Endothelial cell of umbilical vein (primary cell): ENCODE measurements at regions not wholly inside any gene's neighbourhood (a gene's known extent, or its start where the extent isn't known, plus 50 kb on each side); places are given as distances from the start of the nearest gene placed in this dataset.

Experiments
- BruUV-seq: library from RNA; stranded (reverse); fragments of 400-500 nt; replicated peaks from 2 replicates; lab custom pipeline; 2021; lab: Mats Ljungman, UMichigan
- CTCF ChIA-PET: fragments of 300-600, 350-600 bp; sonication (Branson Sonifier 250); formaldehyde crosslinking; loops from one replicate; lab custom pipeline; 2021; ENCODE audit warnings: antibody characterized with exemption, inconsistent platforms; lab: Charles Lee
- POLR2A ChIA-PET: fragments of 300-600, 350-600 bp; sonication (Branson Sonifier 250); formaldehyde crosslinking; loops from one replicate; lab custom pipeline; 2021; ENCODE audit warnings: antibody characterized with exemption, inconsistent platforms; lab: Charles Lee
- DNase-seq: peaks from one replicate; pipeline ENCODE4 v3.0.0-alpha.2; 2011; ENCODE audit warnings: low read depth, low spot score
- FAIRE-seq: peaks from 2 replicates; lab custom pipeline; 2011; peaks lifted over from hg19 to GRCh38; lab: Jason Lieb, UNC
- H2AFZ ChIP-seq: 2 replicates; pipeline ENCODE4 v1.6.0; 2012; ENCODE audit warnings: low read depth, low read length, control low read depth, inconsistent platforms
- H3K27ac ChIP-seq: 2 replicates; pipeline ENCODE4 v1.5.1; 2011; ENCODE audit warnings: low read depth, mild to moderate bottlenecking, control low read depth, low read length, moderate library complexity; ENCODE audit not compliant: insufficient read depth
- H3K27me3 ChIP-seq, 2 experiments: 2 replicates each; pipeline versions ENCODE4 v1.6.0 to v1.6.1; 2011; ENCODE audit warnings: low read length in 2 of 2, mixed read lengths in 1 of 2; ENCODE audit not compliant: control insufficient read depth in 2 of 2, insufficient read depth in 2 of 2
- H3K36me3 ChIP-seq, 2 experiments: 2 replicates in 1 of 2; 3 replicates in 1 of 2; pipeline ENCODE4 v1.5.1; 2011; ENCODE audit warnings: low read length in 2 of 2, mild to moderate bottlenecking in 1 of 2, moderate library complexity in 1 of 2; ENCODE audit not compliant: control insufficient read depth in 2 of 2, insufficient read depth in 2 of 2; ENCODE audit errors: extremely low read depth in 1 of 2
- H3K4me1 ChIP-seq: 3 replicates; pipeline ENCODE4 v1.5.1; 2011; ENCODE audit warnings: mild to moderate bottlenecking, low read length; ENCODE audit not compliant: control insufficient read depth, insufficient read depth; ENCODE audit errors: extremely low read depth
- H3K4me2 ChIP-seq: 2 replicates; pipeline ENCODE4 v1.6.1; 2011; ENCODE audit warnings: low read length, control low read depth, mixed read lengths; ENCODE audit not compliant: insufficient read depth
- H3K4me3 ChIP-seq, 3 experiments: fragments of 200-600 bp in 1 of 3; sonication (generic), shearing (Covaris generic) in 1 of 3; replicated peaks in 1 of 3; 2 replicates each; pipeline ENCODE4 v1.5.1; 2011 to 2016; ENCODE audit warnings: control low read depth in 3 of 3, low read length in 3 of 3, mild to moderate bottlenecking in 2 of 3, inconsistent platforms in 1 of 3, low read depth in 1 of 3, moderate library complexity in 1 of 3; ENCODE audit not compliant: insufficient read depth in 1 of 3
- H3K79me2 ChIP-seq: 2 replicates; pipeline ENCODE4 v1.6.0; 2012; ENCODE audit warnings: low read length, inconsistent platforms; ENCODE audit not compliant: control insufficient read depth, insufficient read depth
- H3K9ac ChIP-seq: replicated peaks from 2 replicates; pipeline ENCODE3; 2011; ENCODE audit warnings: low read length, control low read depth; ENCODE audit not compliant: insufficient read depth; ENCODE audit errors: extremely low read depth
- H3K9me1 ChIP-seq: replicated peaks from 3 replicates; pipeline ENCODE4 v1.6.0; 2011; ENCODE audit warnings: mild to moderate bottlenecking, low read length; ENCODE audit not compliant: control insufficient read depth, insufficient read depth; ENCODE audit errors: extremely low read depth
- H3K9me3 ChIP-seq: replicated peaks from 2 replicates; pipeline ENCODE4 v1.5.1; 2012; ENCODE audit warnings: low read length, inconsistent platforms; ENCODE audit not compliant: control insufficient read depth, insufficient read depth
- H4K20me1 ChIP-seq: replicated peaks from 2 replicates; pipeline ENCODE3; 2011; ENCODE audit warnings: mild to moderate bottlenecking, low read length; ENCODE audit not compliant: control insufficient read depth, insufficient read depth; ENCODE audit errors: extremely low read depth
- CTCF ChIP-seq, 2 donors: IDR thresholded peaks; 1 replicate in 1 of 2; 2 replicates in 1 of 2; pipeline ENCODE4 v1.5.1; 2011; ENCODE audit warnings: low read length in 2 of 2, mild to moderate bottlenecking in 2 of 2, moderate library complexity in 2 of 2, control low read depth in 1 of 2, inconsistent platforms in 1 of 2, low read depth in 1 of 2; ENCODE audit not compliant: insufficient read depth in 1 of 2; ENCODE audit errors: extremely low read depth in 1 of 2
- EZH2 ChIP-seq: IDR thresholded peaks from 2 replicates; pipeline ENCODE4 v1.6.1; 2012; ENCODE audit warnings: borderline replicate concordance, low read depth, mild to moderate bottlenecking, moderate library complexity, low read length, inconsistent platforms; ENCODE audit not compliant: severe bottlenecking
- FOS ChIP-seq: IDR thresholded peaks from 2 replicates; pipeline ENCODE4 v1.6.1; 2011; ENCODE audit warnings: mild to moderate bottlenecking, low read length, moderate library complexity, borderline replicate concordance; ENCODE audit not compliant: insufficient read depth
- GATA2 ChIP-seq: IDR thresholded peaks from 2 replicates; pipeline ENCODE4 v1.7.0; 2011; ENCODE audit warnings: low read depth, mild to moderate bottlenecking, moderate library complexity, mixed read lengths, low read length; ENCODE audit not compliant: insufficient read length, insufficient read depth
- JUN ChIP-seq: IDR thresholded peaks from 2 replicates; pipeline ENCODE4 v1.6.1; 2011; ENCODE audit warnings: borderline replicate concordance, low read depth; ENCODE audit not compliant: insufficient read length, insufficient read depth
- MAX ChIP-seq: IDR thresholded peaks from 2 replicates; pipeline ENCODE4 v1.6.1; 2011; ENCODE audit not compliant: insufficient read depth, insufficient read length
- MYC ChIP-seq: IDR thresholded peaks from one replicate; pipeline ENCODE4 v1.6.1; 2011; ENCODE audit warnings: mild to moderate bottlenecking, low read depth, low read length
- POLR2A ChIP-seq: IDR thresholded peaks from 2 replicates; pipeline ENCODE4 v1.6.1; 2012; ENCODE audit warnings: low read depth, mild to moderate bottlenecking, control low read depth, low read length
- POLR2AphosphoS5 ChIP-seq: IDR thresholded peaks from 2 replicates; pipeline ENCODE4 v1.6.1; 2012; ENCODE audit warnings: low read depth, mild to moderate bottlenecking, control low read depth, low read length, moderate library complexity; ENCODE audit not compliant: insufficient read depth
- dilution Hi-C: fragments of 300-500 bp; cut with MboI; formaldehyde crosslinking; loops from one replicate; pipeline ENCODE4 v1.15.0; 2019; ENCODE audit warnings: low sequenced_read_pairs; ENCODE audit not compliant: extremely low pct_ligation_motif_present
- intact Hi-C: fragments of 100-400 bp; cut with micrococcal nuclease; formaldehyde crosslinking; loops from one replicate; pipeline ENCODE4 v1.10.0; 2022

GRCh38 chr6:6085928-6086668 lies 79.4 kb upstream of the NRN1 start:
- TF ChIP-seq GATA2 (no peak), POLR2AphosphoS5 (no peak)
- H3K9me3 ChIP-seq = no peaks in the 10 kb centered on the region
- no peak for DNase-seq
- no peak overlapping the region for H3K4me2 ChIP-seq
- no peaks in the 10 kb centered on the region for H3K4me1 ChIP-seq
- H3K27ac ChIP-seq = no peak overlapping the region
- no peaks in the 10 kb centered on the region for H3K9me1 ChIP-seq
- BruUV-seq = no TSS peak
- H3K9ac ChIP-seq = no peak overlapping the region
- H4K20me1 ChIP-seq = no peaks in the 10 kb centered on the region
- no peaks in the 10 kb centered on the region for H3K27me3 ChIP-seq
- H3K36me3 ChIP-seq = no peaks in the 10 kb centered on the region
- dilution Hi-C loops = no loop called here
- intact Hi-C loops = no loop called here
- POLR2A ChIA-PET = no interaction called here
- no peaks in the 10 kb centered on the region for H3K79me2 ChIP-seq
- CTCF ChIA-PET = no interaction called here
- no peak for FAIRE-seq
- H3K4me3 ChIP-seq = no peak overlapping the region
- H2AFZ ChIP-seq = no peak overlapping the region

- Histone ChIP-seq H3K4me2 (no peak overlapping the region), H4K20me1 (no peaks in the 10 kb centered on the region), H3K79me2 (no peaks in the 10 kb centered on the region), H2AFZ (no peak overlapping the region), H3K4me3 (no peak overlapping the region), H3K27ac (no peak overlapping the region), H3K36me3 (no peaks in the 10 kb centered on the region), H3K9ac (no peak overlapping the region), H3K4me1 (no peaks in the 10 kb centered on the region), H3K9me1 (no peaks in the 10 kb centered on the region), H3K9me3 (no peaks in the 10 kb centered on the region), H3K27me3 (no peaks in the 10 kb centered on the region)
- no TSS peak for BruUV-seq
- intact Hi-C loops = no loop called here
- no peak for FAIRE-seq
- ChIA-PET POLR2A (no interaction called here), CTCF (no interaction called here)
- dilution Hi-C loops = no loop called here
- no peak for DNase-seq
- TF ChIP-seq FOS (no peak), MYC (no peak), POLR2A (no peak), EZH2 (no peak), CTCF (IDR thresholded peaks at IDR 0.05; ENCODE audit: extremely low read depth in 1 of 2, insufficient read depth in 1 of 2, low read depth in 1 of 2, low read length in 2 of 2) (no peak), JUN (no peak), GATA2 (no peak), POLR2AphosphoS5 (no peak), MAX (no peak)
Measured at GRCh38 chr6:6080975-6081374, 74.2 kb upstream of the NRN1 start.
